ENCODE measurements at regions not wholly inside any gene's neighbourhood (a gene's known extent, or its start where the extent isn't known, plus 50 kb on each side); places are given as distances from the start of the nearest gene placed in this dataset.
A peak's percentile ranks its signal among the peaks of the same experiment; 100 is the strongest.

- no peaks in the 10 kb centered on the region for H3K9me3 ChIP-seq (replicated peaks)
- peaks cover 13% of the 10 kb centered on the region; the same call in 1 of the 2 replicates for H3K27me3 ChIP-seq
- H3K36me3 ChIP-seq = no peaks in the 10 kb centered on the region
- no peak overlapping the region for H3K4me3 ChIP-seq
- no peaks in the 10 kb centered on the region for H3K4me1 ChIP-seq
- no peak overlapping the region for H3K27ac ChIP-seq
- DNase-seq = no peak
Observed at GRCh38 chr4:43987331-43987944, 461.2 kb downstream of the KCTD8 start.

GRCh38 chr4:43990551-43990950 is 458.1 kb downstream of the KCTD8 start:
- Histone ChIP-seq H3K27ac (no peak overlapping the region), H3K9me3 (replicated peaks) (no peaks in the 10 kb centered on the region), H3K36me3 (no peaks in the 10 kb centered on the region), H3K4me3 (no peak overlapping the region), H3K27me3 (peaks cover 13% of the 10 kb centered on the region; the same call in 1 of the 2 replicates), H3K4me1 (no peaks in the 10 kb centered on the region)
- DNase-seq = no peak

- Histone ChIP-seq H3K27ac (no peak overlapping the region), H3K36me3 (no peaks in the 10 kb centered on the region), H3K4me3 (no peak overlapping the region), H3K27me3 (peaks cover 11% of the 10 kb centered on the region; the same call in 1 of the 2 replicates), H3K9me3 (replicated peaks) (no peaks in the 10 kb centered on the region), H3K4me1 (no peaks in the 10 kb centered on the region)
- DNase-seq = no peak
Observed at GRCh38 chr4:43990963-43991362, 457.6 kb downstream of the KCTD8 start.

GRCh38 chr4:43992552-43992951 is 456.1 kb downstream of the KCTD8 start:
- DNase-seq = no peak
- Histone ChIP-seq H3K36me3 (no peaks in the 10 kb centered on the region), H3K27me3 (peaks cover 8% of the 10 kb centered on the region; the same call in 1 of the 2 replicates), H3K4me1 (no peaks in the 10 kb centered on the region), H3K9me3 (replicated peaks) (no peaks in the 10 kb centered on the region), H3K4me3 (no peak overlapping the region), H3K27ac (no peak overlapping the region)

- no peaks in the 10 kb centered on the region for H3K4me1 ChIP-seq
- no peak overlapping the region for H3K4me3 ChIP-seq
- no peaks in the 10 kb centered on the region for H3K36me3 ChIP-seq
- no peak overlapping the region for H3K27ac ChIP-seq
- H3K27me3 ChIP-seq = peaks cover 8% of the 10 kb centered on the region; the same call in 1 of the 2 replicates
- DNase-seq = no peak
- no peaks in the 10 kb centered on the region for H3K9me3 ChIP-seq (replicated peaks)
Observed at GRCh38 chr4:43993196-43993902, 455.3 kb downstream of the KCTD8 start.

- no peaks in the 10 kb centered on the region for H3K9me3 ChIP-seq (replicated peaks)
- H3K27ac ChIP-seq = no peak overlapping the region
- H3K27me3 ChIP-seq = no peaks in the 10 kb centered on the region
- no peak for DNase-seq
- H3K4me3 ChIP-seq = no peak overlapping the region
- no peaks in the 10 kb centered on the region for H3K36me3 ChIP-seq
- no peaks in the 10 kb centered on the region for H3K4me1 ChIP-seq
Observed at GRCh38 chr4:43999669-44000068, 448.9 kb downstream of the KCTD8 start.

GRCh38 chr4:44002368-44002767 is 446.2 kb downstream of the KCTD8 start:
- H3K36me3 ChIP-seq = no peaks in the 10 kb centered on the region

GRCh38 chr4:44016570-44017421 is 431.8 kb downstream of the KCTD8 start:
- H3K4me3 ChIP-seq = peak overlapping the region; percentile 44
- no peaks in the 10 kb centered on the region for H3K27me3 ChIP-seq
- H3K9me3 ChIP-seq (replicated peaks) = no peaks in the 10 kb centered on the region
- no peaks in the 10 kb centered on the region for H3K4me1 ChIP-seq
- H3K27ac ChIP-seq = no peak overlapping the region
- H3K36me3 ChIP-seq = no peaks in the 10 kb centered on the region
- peak; percentile 9 to 33 for DNase-seq

More at GRCh38 chr4:44002368-44002767, 446.2 kb downstream of the KCTD8 start:
- no peak for DNase-seq
- no peak overlapping the region for H3K27ac ChIP-seq
- no peaks in the 10 kb centered on the region for H3K9me3 ChIP-seq (replicated peaks)
- no peak overlapping the region for H3K4me3 ChIP-seq
- H3K27me3 ChIP-seq = no peaks in the 10 kb centered on the region
- no peaks in the 10 kb centered on the region for H3K4me1 ChIP-seq

GRCh38 chr4:44017422-44017739 is 431.2 kb downstream of the KCTD8 start:
- Histone ChIP-seq H3K9me3 (replicated peaks) (no peaks in the 10 kb centered on the region), H3K4me1 (no peaks in the 10 kb centered on the region), H3K27ac (no peak overlapping the region), H3K4me3 (no peak overlapping the region), H3K27me3 (no peaks in the 10 kb centered on the region), H3K36me3 (no peaks in the 10 kb centered on the region)
- no peak for DNase-seq

- DNase-seq = no peak
Observed at GRCh38 chr4:44019721-44020120, 428.9 kb downstream of the KCTD8 start.

GRCh38 chr4:44025376-44026020 is 423.1 kb downstream of the KCTD8 start:
- Histone ChIP-seq H3K27ac (no peak overlapping the region), H3K9me3 (replicated peaks) (no peaks in the 10 kb centered on the region), H3K4me1 (no peaks in the 10 kb centered on the region), H3K27me3 (no peaks in the 10 kb centered on the region; the same call in 1 of the 2 replicates), H3K36me3 (no peaks in the 10 kb centered on the region), H3K4me3 (no peak overlapping the region)
- no peak for DNase-seq

More at GRCh38 chr4:44019721-44020120, 428.9 kb downstream of the KCTD8 start:
- Histone ChIP-seq H3K27ac (no peak overlapping the region), H3K4me1 (no peaks in the 10 kb centered on the region), H3K27me3 (no peaks in the 10 kb centered on the region), H3K4me3 (no peak overlapping the region), H3K36me3 (no peaks in the 10 kb centered on the region), H3K9me3 (replicated peaks) (no peaks in the 10 kb centered on the region)

GRCh38 chr4:44038811-44039210 is 409.8 kb downstream of the KCTD8 start:
- no peak for DNase-seq
- Histone ChIP-seq H3K36me3 (no peaks in the 10 kb centered on the region), H3K4me3 (no peak overlapping the region), H3K27ac (no peak overlapping the region), H3K4me1 (no peaks in the 10 kb centered on the region), H3K9me3 (replicated peaks) (no peaks in the 10 kb centered on the region), H3K27me3 (no peaks in the 10 kb centered on the region)

- H3K4me1 ChIP-seq = no peaks in the 10 kb centered on the region
- no peak overlapping the region for H3K4me3 ChIP-seq
- no peaks in the 10 kb centered on the region for H3K9me3 ChIP-seq (replicated peaks)
- DNase-seq = no peak
- no peak overlapping the region for H3K27ac ChIP-seq
- H3K27me3 ChIP-seq = peaks cover 3% of the 10 kb centered on the region; the same call in 1 of the 2 replicates
- H3K36me3 ChIP-seq = no peaks in the 10 kb centered on the region
Observed at GRCh38 chr4:44046491-44046890, 402.1 kb downstream of the KCTD8 start.

- H3K4me1 ChIP-seq = no peaks in the 10 kb centered on the region
- no peaks in the 10 kb centered on the region for H3K36me3 ChIP-seq
- H3K27me3 ChIP-seq = no peaks in the 10 kb centered on the region
- no peaks in the 10 kb centered on the region for H3K9me3 ChIP-seq (replicated peaks)
- DNase-seq = no peak
- H3K4me3 ChIP-seq = no peak overlapping the region
- no peak overlapping the region for H3K27ac ChIP-seq
Observed at GRCh38 chr4:44056721-44057151, 391.9 kb downstream of the KCTD8 start.

GRCh38 chr4:44070843-44071242 is 377.8 kb downstream of the KCTD8 start:
- no peak overlapping the region for H3K27ac ChIP-seq
- no peaks in the 10 kb centered on the region for H3K36me3 ChIP-seq
- H3K4me3 ChIP-seq = no peak overlapping the region
- DNase-seq = no peak
- no peaks in the 10 kb centered on the region for H3K9me3 ChIP-seq (replicated peaks)
- H3K4me1 ChIP-seq = no peaks in the 10 kb centered on the region
- H3K27me3 ChIP-seq = no peaks in the 10 kb centered on the region
